ENCODE measurements at regions not wholly inside any gene's neighbourhood (a gene's known extent, or its start where the extent isn't known, plus 50 kb on each side); places are given as distances from the start of the nearest gene placed in this dataset.
A peak's percentile ranks its signal among the peaks of the same experiment; 100 is the strongest.

DNA sequence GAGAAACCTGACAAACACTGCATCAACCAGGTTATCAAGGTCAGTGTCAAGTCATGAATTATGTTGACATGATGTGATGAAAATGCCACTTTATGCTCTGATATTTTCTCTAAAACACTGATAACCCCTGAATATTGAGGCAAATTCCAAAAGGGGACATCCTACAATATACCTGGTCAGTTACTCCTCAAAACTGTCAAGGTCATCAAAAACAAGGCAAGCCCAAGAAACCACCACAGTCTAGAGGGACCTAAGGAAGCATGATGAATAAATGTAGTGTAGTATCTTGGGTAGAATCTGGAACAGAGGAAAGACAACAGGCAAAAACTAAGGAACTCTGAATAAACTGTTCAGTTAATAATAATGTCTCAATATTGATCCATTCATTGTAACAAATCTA, 275.3 kb upstream of the THRB start:
- TF ChIP-seq, protein P1, sequence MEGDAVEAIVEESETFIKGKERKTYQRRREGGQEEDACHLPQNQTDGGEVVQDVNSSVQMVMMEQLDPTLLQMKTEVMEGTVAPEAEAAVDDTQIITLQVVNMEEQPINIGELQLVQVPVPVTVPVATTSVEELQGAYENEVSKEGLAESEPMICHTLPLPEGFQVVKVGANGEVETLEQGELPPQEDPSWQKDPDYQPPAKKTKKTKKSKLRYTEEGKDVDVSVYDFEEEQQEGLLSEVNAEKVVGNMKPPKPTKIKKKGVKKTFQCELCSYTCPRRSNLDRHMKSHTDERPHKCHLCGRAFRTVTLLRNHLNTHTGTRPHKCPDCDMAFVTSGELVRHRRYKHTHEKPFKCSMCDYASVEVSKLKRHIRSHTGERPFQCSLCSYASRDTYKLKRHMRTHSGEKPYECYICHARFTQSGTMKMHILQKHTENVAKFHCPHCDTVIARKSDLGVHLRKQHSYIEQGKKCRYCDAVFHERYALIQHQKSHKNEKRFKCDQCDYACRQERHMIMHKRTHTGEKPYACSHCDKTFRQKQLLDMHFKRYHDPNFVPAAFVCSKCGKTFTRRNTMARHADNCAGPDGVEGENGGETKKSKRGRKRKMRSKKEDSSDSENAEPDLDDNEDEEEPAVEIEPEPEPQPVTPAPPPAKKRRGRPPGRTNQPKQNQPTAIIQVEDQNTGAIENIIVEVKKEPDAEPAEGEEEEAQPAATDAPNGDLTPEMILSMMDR (IDR thresholded peaks at IDR 0.05): no peak
- no peak overlapping the region for H3K4me3 Mint-ChIP-seq (ENCODE audit: unreplicated experiment)
- no peak overlapping the region for H3K27ac Mint-ChIP-seq (ENCODE audit: unreplicated experiment)

DNA sequence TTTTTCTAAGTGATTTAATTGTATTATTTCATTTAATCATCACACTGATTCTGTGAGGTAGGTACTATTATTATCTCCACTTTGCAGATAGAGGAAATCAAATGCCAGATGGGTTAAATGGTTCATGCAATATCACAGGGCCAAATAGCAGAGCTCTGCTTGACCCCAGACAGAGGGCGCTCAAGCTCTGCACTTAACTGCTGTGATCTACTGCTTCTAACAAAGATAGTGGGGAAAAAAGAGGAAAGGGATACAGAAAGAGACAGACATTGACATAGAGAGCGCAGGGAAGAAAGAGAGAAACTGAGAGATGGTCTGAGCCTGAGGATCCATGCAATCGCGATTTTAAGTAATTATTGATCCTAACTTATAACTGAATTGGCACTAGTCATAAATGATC, 279.1 kb upstream of the THRB start:
- Mint-ChIP-seq H3K27me3 (ENCODE audit: unreplicated experiment) (peaks cover 2% of the 10 kb centered on the region), H3K4me1 (ENCODE audit: unreplicated experiment) (peaks cover 5% of the 10 kb centered on the region), H3K9me3 (ENCODE audit: unreplicated experiment) (peaks cover 7% of the 10 kb centered on the region), H3K27ac (ENCODE audit: unreplicated experiment) (no peak overlapping the region), H3K4me3 (ENCODE audit: unreplicated experiment) (no peak overlapping the region), H3K36me3 (ENCODE audit: unreplicated experiment) (no peaks in the 10 kb centered on the region)
- DNase-seq (ENCODE audit: extremely low spot score, unreplicated experiment): no peak
- TF ChIP-seq, protein P1 (IDR thresholded peaks at IDR 0.05): peak; percentile 94

More for the DNA sequence above, 275.3 kb upstream of the THRB start:
- Mint-ChIP-seq H3K9me3 (ENCODE audit: unreplicated experiment) (no peaks in the 10 kb centered on the region), H3K4me1 (ENCODE audit: unreplicated experiment) (peaks cover 5% of the 10 kb centered on the region), H3K27me3 (ENCODE audit: unreplicated experiment) (peaks cover 2% of the 10 kb centered on the region), H3K36me3 (ENCODE audit: unreplicated experiment) (no peaks in the 10 kb centered on the region)
- DNase-seq (ENCODE audit: extremely low spot score, unreplicated experiment): no peak

DNA sequence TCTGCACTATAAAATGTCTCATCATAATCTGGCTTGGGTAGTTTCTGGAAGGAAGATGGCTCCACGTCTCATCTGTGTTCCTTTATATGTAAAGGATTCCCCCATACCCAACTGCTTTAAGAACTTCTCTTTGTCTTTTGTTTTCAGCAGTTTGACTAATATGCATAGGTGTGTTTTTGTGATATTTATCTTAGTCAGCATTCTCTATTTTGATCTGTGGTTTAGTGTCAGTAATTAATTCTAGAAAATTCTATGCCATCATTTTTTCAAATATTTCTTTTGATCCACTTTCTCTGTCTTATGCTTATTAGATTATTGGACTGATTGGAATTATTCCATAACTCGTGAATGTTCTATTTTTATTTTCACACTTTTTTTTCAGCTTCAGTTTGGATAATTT, 286.3 kb upstream of the THRB start:
- H3K27me3 Mint-ChIP-seq (ENCODE audit: unreplicated experiment): no peaks in the 10 kb centered on the region
- DNase-seq (ENCODE audit: extremely low spot score, unreplicated experiment): no peak
- no peak overlapping the region for H3K4me3 Mint-ChIP-seq (ENCODE audit: unreplicated experiment)
- H3K4me1 Mint-ChIP-seq (ENCODE audit: unreplicated experiment): no peaks in the 10 kb centered on the region
- TF ChIP-seq, protein P1 (IDR thresholded peaks at IDR 0.05): no peak
- H3K36me3 Mint-ChIP-seq (ENCODE audit: unreplicated experiment): peaks cover 10% of the 10 kb centered on the region
- no peak overlapping the region for H3K27ac Mint-ChIP-seq (ENCODE audit: unreplicated experiment)
- peaks cover 35% of the 10 kb centered on the region for H3K9me3 Mint-ChIP-seq (ENCODE audit: unreplicated experiment)

DNA sequence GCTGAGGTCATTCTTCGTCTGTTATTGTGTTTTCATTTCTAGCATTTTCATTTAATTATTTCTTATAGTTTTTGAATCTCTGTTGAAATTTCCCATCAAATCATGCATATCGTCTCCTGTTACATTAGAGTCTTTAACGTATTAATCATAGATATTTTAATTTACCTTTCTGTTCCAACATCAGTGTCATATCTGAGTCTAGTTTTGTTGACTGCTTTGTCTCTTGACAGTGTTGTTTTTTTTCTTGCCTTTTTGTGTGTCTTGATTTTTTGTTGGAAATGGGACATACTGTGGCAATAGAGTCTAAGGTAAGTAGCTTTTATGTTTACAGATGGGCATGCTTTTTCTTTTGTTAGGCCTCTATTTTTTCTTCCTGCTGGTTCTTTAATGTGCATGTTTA, 286.8 kb upstream of the THRB start:
- H3K27me3 Mint-ChIP-seq (ENCODE audit: unreplicated experiment): no peaks in the 10 kb centered on the region
- H3K36me3 Mint-ChIP-seq (ENCODE audit: unreplicated experiment): peaks cover 10% of the 10 kb centered on the region
- H3K27ac Mint-ChIP-seq (ENCODE audit: unreplicated experiment): no peak overlapping the region
- H3K4me1 Mint-ChIP-seq (ENCODE audit: unreplicated experiment): no peaks in the 10 kb centered on the region
- peaks cover 35% of the 10 kb centered on the region for H3K9me3 Mint-ChIP-seq (ENCODE audit: unreplicated experiment)
- no peak for DNase-seq (ENCODE audit: extremely low spot score, unreplicated experiment)
- TF ChIP-seq, protein P1 (IDR thresholded peaks at IDR 0.05): no peak
- H3K4me3 Mint-ChIP-seq (ENCODE audit: unreplicated experiment): no peak overlapping the region

DNA sequence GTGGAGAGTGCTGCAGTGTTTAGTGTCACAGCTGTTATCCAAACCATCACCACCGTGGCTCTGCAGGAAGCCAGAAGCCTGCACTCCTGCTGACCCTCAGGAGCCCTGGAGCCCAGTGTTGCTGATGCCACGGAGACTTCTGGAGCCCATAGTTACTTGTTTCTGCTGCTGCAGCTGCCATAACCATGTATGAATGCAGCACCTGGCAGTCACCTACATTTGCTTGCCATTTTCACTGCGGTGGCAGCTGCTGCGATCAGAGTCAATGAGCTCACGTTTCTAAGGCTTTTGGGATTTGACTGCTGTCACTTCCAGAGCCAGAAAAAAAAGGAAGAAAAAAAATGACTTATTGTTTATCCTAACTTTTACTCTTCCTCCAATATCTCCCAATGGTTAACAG, 299.2 kb upstream of the THRB start:
- no peaks in the 10 kb centered on the region for H3K36me3 Mint-ChIP-seq (ENCODE audit: unreplicated experiment)
- H3K27me3 Mint-ChIP-seq (ENCODE audit: unreplicated experiment): peaks cover 6% of the 10 kb centered on the region
- H3K9me3 Mint-ChIP-seq (ENCODE audit: unreplicated experiment): no peaks in the 10 kb centered on the region
- TF ChIP-seq, protein P1 (IDR thresholded peaks at IDR 0.05): no peak
- no peak overlapping the region for H3K27ac Mint-ChIP-seq (ENCODE audit: unreplicated experiment)
- H3K4me3 Mint-ChIP-seq (ENCODE audit: unreplicated experiment): no peak overlapping the region
- no peaks in the 10 kb centered on the region for H3K4me1 Mint-ChIP-seq (ENCODE audit: unreplicated experiment)
- DNase-seq (ENCODE audit: extremely low spot score, unreplicated experiment): no peak

Measured in osteocyte (in vitro differentiated cells).